RWPE2 (cell line): ENCODE measurements at regions not wholly inside any gene's neighbourhood (a gene's known extent, or its start where the extent isn't known, plus 50 kb on each side); places are given as distances from the start of the nearest gene placed in this dataset.
A peak's percentile ranks its signal among the peaks of the same experiment; 100 is the strongest.

Experiments
- ATAC-seq: fragments of 200-7000 bp; cut with Tn5 transposase; 3 replicates; pipeline ENCODE4 v1.9.1; 2021; ENCODE audit warnings: low read depth
- DNase-seq: peaks from one replicate; pipeline ENCODE4 v3.0.0-alpha.2; 2020; ENCODE audit warnings: low spot score
- H3K27ac ChIP-seq: fragments of 450-650 bp; 2 replicates; pipeline ENCODE4 v1.5.1; 2017; ENCODE audit warnings: mild to moderate bottlenecking; ENCODE audit not compliant: poor library complexity, severe bottlenecking
- H3K27me3 ChIP-seq: fragments of 250-450 bp; sonication (Bioruptor Pico); 2 replicates; pipeline ENCODE4 v1.5.1; 2021; ENCODE audit warnings: mild to moderate bottlenecking, moderate library complexity; ENCODE audit not compliant: insufficient read depth, poor library complexity, severe bottlenecking
- H3K36me3 ChIP-seq: fragments of 250-450 bp; sonication (Bioruptor Pico); 2 replicates; pipeline ENCODE4 v1.5.1; 2020; ENCODE audit warnings: low read depth, mild to moderate bottlenecking, moderate library complexity
- H3K4me1 ChIP-seq: fragments of 250-450 bp; sonication (Bioruptor Pico); 2 replicates; pipeline ENCODE4 v1.5.1; 2021; ENCODE audit warnings: mild to moderate bottlenecking, moderate library complexity; ENCODE audit not compliant: insufficient read depth, poor library complexity, severe bottlenecking
- H3K4me3 ChIP-seq: fragments of 250-450 bp; sonication (Bioruptor Pico); 2 replicates; pipeline ENCODE4 v1.5.1; 2021; ENCODE audit warnings: mild to moderate bottlenecking, moderate library complexity; ENCODE audit not compliant: severe bottlenecking
- H3K9me3 ChIP-seq: fragments of 250-450 bp; sonication (Bioruptor Pico); 2 replicates; pipeline ENCODE4 v1.5.1; 2021; ENCODE audit warnings: mild to moderate bottlenecking, moderate library complexity; ENCODE audit not compliant: severe bottlenecking
- TF ChIP-seq, protein P1 (sequence below): fragments of 450-650 bp; IDR thresholded peaks from one replicate; pipeline ENCODE4 v1.5.1; 2017; ENCODE audit warnings: mild to moderate bottlenecking, moderate library complexity; ENCODE audit not compliant: poor library complexity, severe bottlenecking

GRCh38 chr5:63128018-63128417 lies 549.4 kb downstream of the LRRC70 start:
- no peak for ATAC-seq
- Histone ChIP-seq H3K27me3 (no peaks in the 10 kb centered on the region), H3K4me1 (peaks cover 6% of the 10 kb centered on the region), H3K36me3 (no peaks in the 10 kb centered on the region), H3K4me3 (no peak overlapping the region), H3K9me3 (no peaks in the 10 kb centered on the region), H3K27ac (no peak overlapping the region)
- DNase-seq = no peak
- TF ChIP-seq, protein P1, sequence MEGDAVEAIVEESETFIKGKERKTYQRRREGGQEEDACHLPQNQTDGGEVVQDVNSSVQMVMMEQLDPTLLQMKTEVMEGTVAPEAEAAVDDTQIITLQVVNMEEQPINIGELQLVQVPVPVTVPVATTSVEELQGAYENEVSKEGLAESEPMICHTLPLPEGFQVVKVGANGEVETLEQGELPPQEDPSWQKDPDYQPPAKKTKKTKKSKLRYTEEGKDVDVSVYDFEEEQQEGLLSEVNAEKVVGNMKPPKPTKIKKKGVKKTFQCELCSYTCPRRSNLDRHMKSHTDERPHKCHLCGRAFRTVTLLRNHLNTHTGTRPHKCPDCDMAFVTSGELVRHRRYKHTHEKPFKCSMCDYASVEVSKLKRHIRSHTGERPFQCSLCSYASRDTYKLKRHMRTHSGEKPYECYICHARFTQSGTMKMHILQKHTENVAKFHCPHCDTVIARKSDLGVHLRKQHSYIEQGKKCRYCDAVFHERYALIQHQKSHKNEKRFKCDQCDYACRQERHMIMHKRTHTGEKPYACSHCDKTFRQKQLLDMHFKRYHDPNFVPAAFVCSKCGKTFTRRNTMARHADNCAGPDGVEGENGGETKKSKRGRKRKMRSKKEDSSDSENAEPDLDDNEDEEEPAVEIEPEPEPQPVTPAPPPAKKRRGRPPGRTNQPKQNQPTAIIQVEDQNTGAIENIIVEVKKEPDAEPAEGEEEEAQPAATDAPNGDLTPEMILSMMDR = no peak

GRCh38 chr5:63127054-63127453 lies 548.4 kb downstream of the LRRC70 start:
- H3K27ac ChIP-seq = no peak overlapping the region
- no peaks in the 10 kb centered on the region for H3K36me3 ChIP-seq
- no peaks in the 10 kb centered on the region for H3K9me3 ChIP-seq
- H3K4me3 ChIP-seq = no peak overlapping the region
- DNase-seq (no peak), ATAC-seq (peak; percentile 77)
- no peaks in the 10 kb centered on the region for H3K27me3 ChIP-seq
- TF ChIP-seq, protein P1 = no peak
- peaks cover 6% of the 10 kb centered on the region for H3K4me1 ChIP-seq

GRCh38 chr5:63125862-63126261 lies 547.2 kb downstream of the LRRC70 start:
- TF ChIP-seq, protein P1 = peak; percentile 85
- Histone ChIP-seq H3K4me3 (no peak overlapping the region), H3K36me3 (no peaks in the 10 kb centered on the region), H3K27me3 (no peaks in the 10 kb centered on the region), H3K27ac (no peak overlapping the region), H3K9me3 (no peaks in the 10 kb centered on the region), H3K4me1 (peaks cover 6% of the 10 kb centered on the region)
- DNase-seq = no peak
- peak; percentile 78 for ATAC-seq

DNA sequence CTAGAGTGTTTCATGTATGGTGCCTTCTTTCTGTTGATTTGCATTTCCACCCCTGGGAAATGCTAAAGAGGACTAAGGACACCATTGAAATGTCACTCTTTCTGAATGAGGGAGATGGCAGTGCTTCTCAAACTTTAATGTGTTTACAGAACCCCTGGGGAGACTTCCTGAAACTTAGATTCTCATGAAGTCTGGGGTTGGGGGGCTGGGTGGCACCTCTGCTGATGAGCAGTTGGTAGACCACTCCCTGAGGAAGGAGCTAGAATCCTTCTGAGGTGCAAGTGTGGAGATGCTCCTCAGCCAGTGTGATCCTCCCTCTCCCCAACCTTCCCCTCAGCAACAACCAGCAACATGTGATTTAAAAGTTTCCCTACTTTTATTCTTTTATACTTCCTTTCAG lies 546.8 kb downstream of the LRRC70 start:
- H3K27ac ChIP-seq = no peak overlapping the region
- no peak for ATAC-seq

GRCh38 chr5:63124266-63124665 lies 545.6 kb downstream of the LRRC70 start:
- Histone ChIP-seq H3K27me3 (no peaks in the 10 kb centered on the region), H3K9me3 (no peaks in the 10 kb centered on the region), H3K36me3 (no peaks in the 10 kb centered on the region), H3K27ac (no peak overlapping the region), H3K4me3 (no peak overlapping the region), H3K4me1 (peaks cover 6% of the 10 kb centered on the region)
- no peak for ATAC-seq
- no peak for DNase-seq
- TF ChIP-seq, protein P1 = no peak

More for the DNA sequence above, 546.8 kb downstream of the LRRC70 start:
- Histone ChIP-seq H3K36me3 (no peaks in the 10 kb centered on the region), H3K27me3 (no peaks in the 10 kb centered on the region), H3K9me3 (no peaks in the 10 kb centered on the region), H3K4me1 (peaks cover 6% of the 10 kb centered on the region), H3K4me3 (no peak overlapping the region)
- DNase-seq = no peak
- TF ChIP-seq, protein P1 = no peak
